Suppressor macrophage treated with lipopolysaccharide for 1 hour (primary cell): ENCODE measurements at regions not wholly inside any gene's neighbourhood (a gene's known extent, or its start where the extent isn't known, plus 50 kb on each side); places are given as distances from the start of the nearest gene placed in this dataset.
A peak's percentile ranks its signal among the peaks of the same experiment; 100 is the strongest.

ENCODE experiments used
- DNase-seq, 3 donors: peaks; one replicate each; pipeline ENCODE4 v3.0.0-alpha.2; 2020 to 2022

DNA sequence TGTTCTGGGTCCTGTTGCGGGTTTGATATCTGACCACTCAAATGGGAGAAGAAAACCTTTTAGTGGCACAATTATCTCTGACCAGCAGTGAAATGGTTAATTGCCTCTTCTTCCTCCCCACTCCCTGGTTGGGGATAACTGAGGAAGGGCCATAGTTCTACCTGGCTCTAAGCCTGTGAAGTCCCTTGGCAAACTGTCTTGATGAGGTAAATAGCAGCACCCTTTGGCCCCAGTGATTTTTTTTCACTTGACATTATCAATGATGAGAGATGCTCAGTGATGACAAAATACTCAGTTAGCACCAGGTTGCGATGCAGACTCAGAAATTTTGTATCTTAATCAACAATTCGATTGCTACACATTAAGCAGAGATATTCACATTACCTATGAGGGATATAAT, 515.7 kb downstream of the PSAT1 start:
- no peak for DNase-seq

DNA sequence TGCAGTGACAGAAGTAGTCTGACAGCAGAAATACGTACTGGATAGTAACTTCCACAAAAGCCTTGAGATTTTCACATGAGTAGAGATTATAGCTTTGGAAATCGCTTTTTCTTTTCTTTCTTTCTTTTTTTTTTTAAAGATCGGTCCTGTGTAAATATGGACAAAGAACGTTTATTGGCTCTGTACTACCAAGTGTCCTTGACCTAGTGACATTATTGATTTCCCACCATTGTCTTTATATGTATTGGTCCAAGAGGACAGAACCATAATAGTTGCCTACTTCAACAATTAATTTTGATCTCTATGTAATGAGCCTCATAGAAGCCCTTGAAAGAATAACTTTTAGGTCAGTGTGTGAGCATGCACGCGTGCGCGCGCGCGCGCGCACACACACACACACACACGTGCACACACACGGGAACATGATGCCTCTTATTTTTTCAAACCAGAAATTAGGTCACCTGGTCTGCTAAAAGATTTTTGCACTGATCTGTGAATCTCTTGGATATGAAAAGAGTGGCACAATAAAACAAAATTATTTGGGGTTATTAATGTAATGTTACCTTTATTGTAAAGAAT, 516.8 kb downstream of the PSAT1 start:
- DNase-seq, result no peak

DNA sequence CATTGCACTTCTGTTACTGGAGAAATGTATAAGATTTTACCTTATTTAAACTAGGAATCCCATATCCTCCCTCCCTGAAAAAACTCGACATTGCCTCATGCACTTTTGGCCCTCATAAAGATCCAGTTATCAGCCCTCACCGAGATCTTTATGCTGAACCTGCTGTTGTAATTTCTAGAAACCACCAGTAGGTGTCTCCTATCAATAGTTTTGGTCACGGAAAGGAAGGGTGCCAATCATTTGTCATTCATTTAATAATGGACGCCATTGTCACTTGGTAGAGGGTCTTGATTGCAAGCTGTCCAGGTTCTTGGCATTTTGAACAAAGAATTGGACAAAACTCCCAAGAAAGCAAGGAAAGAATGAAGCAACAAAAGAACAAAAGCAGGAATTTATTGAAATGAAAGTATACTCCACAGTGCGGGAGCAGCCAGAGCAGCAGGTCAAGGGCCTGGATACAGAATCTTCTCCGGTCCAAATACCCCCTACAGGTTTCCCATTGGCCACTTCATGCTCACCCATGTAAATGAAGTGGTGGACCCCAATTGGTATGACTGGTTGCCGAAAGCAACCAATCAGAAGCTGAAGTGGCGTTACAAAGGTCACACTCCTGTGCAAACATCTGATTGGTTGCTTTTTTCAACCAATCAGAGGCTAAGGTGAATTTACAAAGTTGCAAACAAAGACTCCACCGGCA, 524.3 kb downstream of the PSAT1 start:
- peak; percentile 44 to 66 (median 54) for DNase-seq

GRCh38 chr9:78826527-78826926, 529.6 kb downstream of the PSAT1 start:
- DNase-seq, result no peak

GRCh38 chr9:78828521-78828920, 531.6 kb downstream of the PSAT1 start:
- DNase-seq, result no peak

DNA sequence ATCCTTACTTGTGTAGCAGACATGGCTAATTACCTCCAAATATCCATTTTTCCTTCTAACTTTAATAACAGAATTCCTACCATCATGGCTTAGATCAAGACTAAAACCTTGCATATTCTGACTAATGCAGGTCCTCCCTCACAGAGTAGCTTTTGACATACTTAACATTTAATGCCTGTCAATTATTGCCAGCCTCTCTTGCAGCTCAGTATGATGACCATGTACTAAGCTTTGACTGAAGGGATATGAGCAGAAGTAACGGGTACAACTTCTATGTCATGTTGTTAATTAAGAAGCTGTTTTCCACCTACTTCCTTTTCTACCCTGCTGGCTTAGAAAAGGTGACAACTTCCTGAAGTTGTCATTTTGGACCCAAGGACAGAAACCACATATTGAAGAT, 533.4 kb downstream of the PSAT1 start:
- no peak for DNase-seq

GRCh38 chr9:78831726-78832125, 534.8 kb downstream of the PSAT1 start:
- DNase-seq, result no peak

DNA sequence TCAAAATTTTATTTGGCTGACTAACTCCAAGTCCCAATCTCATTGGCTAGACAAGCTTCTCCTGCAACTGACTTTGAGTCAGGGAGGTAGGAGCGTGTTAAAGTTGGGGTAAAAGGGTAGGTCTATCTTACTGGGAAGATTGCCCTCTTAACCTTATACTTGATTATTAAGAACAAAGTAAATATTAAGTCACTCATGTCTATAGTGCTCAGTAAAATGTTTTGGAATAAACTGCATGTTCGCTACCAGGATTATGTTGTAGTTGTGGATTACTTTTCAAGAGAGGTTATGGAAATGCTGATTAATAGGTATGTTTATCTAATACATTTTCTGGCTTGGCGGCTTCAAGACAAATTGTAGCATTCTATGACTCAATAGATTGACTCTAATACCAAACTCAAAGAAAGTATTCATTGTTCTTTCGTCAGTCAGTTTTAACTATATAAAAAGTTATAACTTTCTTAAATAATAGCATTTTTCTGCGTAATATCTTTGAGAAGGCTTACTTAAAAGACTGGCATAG, 539.1 kb downstream of the PSAT1 start:
- DNase-seq, result no peak

- no peak for DNase-seq
Observed at GRCh38 chr9:78839252-78839651, 542.3 kb downstream of the PSAT1 start.

GRCh38 chr9:78848061-78848460, 551.1 kb downstream of the PSAT1 start:
- no peak for DNase-seq

DNA sequence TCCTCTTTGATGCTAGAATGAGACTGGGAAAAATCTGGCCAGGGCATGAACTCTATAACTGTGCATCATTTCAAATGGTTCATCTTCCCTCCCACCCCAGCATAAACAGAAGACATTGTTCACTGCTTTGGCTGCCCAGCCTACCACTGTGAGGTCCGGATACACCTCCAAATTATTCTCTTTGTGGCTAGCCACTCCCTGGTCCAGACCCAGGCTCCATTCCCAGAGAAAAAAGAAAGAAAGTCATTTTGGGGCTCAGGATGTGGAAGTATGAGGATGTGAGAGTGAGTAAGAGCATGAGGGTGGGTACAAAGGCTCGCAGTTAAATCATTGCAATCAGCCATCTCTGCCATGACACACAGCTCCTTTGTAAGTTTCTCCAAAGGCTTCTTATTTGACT, 559.2 kb downstream of the PSAT1 start:
- no peak for DNase-seq

DNA sequence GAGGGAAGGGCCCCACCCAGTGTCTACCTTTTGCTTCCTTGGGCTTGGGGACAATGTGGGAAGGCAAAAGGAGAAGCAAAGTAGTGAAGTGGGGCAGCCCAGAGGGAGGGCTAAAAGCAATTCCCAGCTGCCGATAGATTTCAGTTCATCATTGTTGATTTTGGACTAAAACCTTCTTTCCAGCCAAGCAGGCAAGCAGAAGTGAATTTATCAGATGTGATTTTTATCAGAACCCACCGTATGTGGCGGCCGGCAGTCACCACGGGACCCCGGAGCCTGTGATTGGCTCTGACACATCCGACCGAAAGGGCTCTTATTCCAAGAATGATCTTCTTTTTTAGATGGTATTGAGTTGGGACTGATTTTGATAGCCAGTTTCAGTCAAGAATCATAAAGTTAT, 559.9 kb downstream of the PSAT1 start:
- no peak for DNase-seq

DNA sequence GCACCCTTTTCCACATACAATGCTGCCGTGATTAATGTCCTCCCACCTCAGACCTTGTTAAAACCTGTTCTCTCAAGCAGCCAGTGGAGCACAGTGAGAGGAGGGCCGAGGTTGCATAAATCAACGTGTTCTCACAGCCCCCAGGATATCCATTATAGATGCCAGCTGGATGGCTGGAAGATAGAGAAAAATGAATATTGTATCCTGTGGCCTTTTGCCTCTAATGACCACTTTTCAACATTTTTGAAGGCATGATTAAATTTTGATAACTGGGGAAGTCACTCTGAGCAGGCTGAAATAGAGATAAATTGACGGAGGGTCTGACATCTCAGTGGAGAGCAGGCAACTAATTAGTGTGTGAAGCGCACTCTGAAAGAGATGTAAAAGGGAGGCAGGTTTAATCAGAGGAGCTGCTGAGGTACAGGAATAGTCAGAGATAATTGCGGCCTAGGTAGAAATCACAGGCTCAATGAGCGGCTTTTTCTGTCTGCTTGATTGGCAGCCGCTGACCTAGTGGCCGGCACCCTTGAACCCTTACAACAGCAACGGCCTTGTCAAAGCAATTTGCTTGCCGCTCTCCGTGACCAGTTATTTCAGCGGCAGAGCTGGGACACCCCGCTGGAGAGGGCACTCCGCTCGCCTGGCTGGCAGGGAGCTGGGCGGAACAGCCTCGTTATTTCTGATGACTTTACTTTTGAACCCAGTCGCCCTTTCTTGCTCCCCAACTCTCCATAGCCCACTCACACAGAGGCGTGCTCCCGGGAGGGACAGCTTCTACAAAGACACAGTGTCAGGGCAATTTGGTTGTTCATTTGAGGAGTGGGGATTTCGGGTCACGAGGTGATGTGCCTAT, 560.7 kb downstream of the PSAT1 start:
- DNase-seq, result no peak

- no peak for DNase-seq
Observed at GRCh38 chr9:78858266-78858665, 561.3 kb downstream of the PSAT1 start.

DNA sequence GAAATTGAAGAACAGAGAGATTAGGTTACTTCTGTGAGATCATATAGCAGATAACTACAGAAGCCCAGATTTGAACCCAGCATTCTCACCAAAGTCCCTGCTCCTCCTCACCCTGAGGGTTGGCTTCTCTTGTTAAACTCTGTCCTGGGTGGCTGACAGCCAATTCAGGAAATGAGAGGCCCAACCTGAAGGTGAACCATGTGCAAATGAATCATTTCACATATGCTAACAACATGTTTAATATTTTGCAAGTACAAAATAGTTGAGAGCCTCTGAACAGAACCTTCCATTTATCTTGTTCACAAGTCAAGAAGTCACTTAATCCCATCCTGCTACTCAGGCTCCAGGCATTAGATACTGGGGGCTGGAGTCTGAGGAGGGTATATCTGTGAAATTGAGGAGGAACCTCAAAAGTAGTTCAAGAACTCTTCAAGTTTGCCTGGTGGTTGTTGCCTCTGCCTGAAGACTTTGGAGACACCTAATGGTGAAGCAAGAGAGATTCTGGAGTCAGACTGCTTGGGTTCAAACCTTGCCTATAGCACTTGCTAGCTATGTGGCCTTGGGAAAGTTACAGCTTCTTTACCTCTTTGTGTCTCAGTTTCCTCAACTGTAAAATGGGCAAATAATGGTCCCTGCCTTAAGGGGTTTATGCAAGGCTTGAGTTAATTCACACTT, 564.0 kb downstream of the PSAT1 start:
- DNase-seq, result peak in 1 of 3 donors; percentile 8

DNA sequence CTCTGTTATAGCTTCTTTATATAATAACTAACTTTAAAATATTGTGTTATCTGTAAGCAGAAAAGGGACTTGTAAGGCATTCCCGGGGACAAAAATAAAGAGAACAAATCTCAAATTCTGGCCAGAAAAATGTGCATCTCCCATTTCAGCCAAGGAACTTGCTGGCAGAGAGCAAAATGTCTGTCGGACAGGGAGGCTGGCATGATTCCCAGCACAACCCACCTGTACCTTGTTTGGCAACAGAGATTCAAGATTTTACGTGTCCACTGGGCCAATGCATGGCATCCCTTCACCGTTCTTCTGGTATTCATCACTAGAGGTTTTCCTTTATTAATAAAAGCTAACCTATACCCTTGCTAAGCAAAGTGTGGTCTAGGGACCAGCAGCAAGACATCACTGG, 566.6 kb downstream of the PSAT1 start:
- no peak for DNase-seq

GRCh38 chr9:78865737-78866136, 568.8 kb downstream of the PSAT1 start:
- DNase-seq, result no peak

DNA sequence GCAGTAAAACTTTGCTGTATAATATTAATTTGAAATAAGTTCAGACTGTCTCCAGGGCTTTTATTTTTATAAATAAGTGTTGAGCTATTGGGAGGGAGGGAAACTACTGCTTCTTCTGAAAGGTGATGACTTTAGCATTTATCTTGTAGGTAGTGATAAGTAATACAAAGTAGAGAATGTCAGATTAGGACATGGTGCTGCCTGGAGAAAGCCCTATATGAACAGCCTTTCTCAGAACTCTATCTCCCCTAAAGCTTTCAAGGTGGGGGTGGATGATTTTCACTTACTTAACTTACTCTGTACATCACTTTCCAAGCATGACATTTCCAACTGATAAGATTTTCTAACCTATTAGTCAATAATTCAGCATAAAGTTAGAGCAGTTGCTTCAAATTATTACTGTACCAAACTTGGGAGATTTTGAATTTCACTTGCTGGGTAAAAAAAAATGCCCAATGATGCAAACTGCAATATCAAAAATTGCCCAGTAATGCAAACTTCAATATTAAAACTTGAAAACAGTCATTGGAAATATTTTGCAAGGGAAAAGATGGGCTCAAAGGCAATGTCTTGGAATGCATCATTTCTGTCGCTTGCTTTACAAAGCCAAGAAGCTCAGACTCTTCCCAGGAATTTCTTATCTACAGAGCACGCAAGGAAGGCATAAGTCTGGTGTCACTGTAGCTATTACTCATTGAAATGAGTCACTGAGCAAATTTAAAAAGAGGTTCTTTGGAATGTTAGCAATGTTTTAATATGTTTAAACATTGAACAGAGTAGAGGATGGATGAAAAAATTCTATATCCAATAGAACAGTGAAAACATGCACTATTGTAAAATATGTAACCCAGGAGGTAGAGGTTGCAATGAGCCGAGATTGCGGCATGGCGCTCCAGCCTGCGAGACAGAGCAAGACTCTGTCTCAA, 569.5 kb downstream of the PSAT1 start:
- no peak for DNase-seq

- no peak for DNase-seq
Observed at GRCh38 chr9:78871086-78871451, 574.1 kb downstream of the PSAT1 start.

- no peak for DNase-seq
Observed at GRCh38 chr9:78871452-78872331, 574.8 kb downstream of the PSAT1 start.

DNA sequence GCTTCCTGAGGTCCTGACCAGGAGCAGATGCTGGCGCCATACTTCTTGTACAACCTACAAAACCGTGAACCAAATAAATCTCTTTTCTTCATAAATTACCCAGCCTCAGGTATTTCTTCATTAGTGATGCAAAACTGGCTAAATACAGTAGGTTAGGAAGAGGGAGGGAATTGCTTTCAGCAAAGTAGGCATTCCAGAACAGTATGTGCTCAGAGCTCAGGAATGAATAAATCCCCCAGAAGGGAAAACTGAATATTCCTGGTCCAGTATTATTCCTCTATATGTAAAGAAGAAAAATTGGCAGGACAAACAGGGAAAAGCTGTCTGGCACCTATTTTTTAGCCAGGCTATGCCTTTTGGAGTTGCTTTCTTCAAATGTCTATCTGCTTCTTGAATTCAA, 577.1 kb downstream of the PSAT1 start:
- no peak for DNase-seq
